ENCODE measurements at regions not wholly inside any gene's neighbourhood (a gene's known extent, or its start where the extent isn't known, plus 50 kb on each side); places are given as distances from the start of the nearest gene placed in this dataset.

DNA sequence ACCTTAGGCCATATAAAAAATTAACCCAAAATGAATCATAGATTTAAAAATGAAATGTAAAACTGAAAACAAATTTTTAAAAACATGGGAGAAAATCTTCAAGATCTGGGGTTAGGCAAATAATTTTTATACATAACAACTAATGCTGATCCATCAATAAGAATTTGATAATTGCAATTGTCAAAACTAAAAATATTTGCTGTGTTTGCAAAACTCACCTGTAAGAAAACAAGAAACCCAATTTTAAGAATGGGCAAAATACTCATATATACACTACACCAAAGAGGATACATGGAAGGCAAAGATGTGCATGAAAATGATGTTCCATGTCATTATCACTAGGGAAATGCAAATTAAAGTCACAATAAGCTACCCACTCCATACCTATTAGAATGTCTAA lies 194.8 kb upstream of the NRP1 start:
- no peak for DNase-seq

DNA sequence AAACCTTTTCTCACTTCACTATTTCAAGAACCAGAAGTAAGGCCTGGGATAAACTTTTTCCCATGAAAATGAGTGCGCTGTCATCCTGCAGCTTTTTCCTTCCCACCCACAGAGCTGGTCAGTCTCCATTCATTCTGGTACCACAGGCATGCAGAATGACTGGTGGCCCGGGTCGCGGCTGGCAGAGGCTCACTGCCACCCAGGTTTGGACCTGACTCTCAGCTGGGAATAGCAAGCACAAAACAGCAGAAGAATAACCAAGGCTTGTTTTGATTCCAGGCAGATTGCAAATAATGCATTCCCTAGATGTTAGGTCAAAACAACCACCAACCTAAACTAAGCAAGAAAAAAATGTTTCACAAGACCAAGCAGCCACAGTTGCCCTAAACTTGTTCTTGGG lies 190.5 kb upstream of the NRP1 start:
- DNase-seq = no peak

DNA sequence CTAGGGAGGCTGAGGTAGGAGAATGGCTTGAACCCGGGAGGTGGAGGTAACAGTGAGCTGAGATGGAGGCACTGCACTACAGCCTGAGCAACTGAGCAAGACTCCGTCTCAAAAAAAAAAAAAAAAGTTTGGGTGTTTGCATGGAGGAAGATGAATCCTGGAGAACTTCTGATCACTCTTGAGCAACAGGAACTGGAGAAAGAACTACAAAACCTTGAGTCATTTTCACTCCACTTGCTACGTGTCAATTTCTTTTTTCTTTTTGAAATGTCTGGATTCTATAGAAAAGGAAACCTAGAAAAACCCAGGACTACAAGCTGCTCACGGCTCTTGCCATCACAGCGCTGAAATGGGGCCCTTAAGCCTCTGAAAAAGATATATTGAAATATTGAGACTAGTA lies 189.6 kb upstream of the NRP1 start:
- no peak for DNase-seq

DNA sequence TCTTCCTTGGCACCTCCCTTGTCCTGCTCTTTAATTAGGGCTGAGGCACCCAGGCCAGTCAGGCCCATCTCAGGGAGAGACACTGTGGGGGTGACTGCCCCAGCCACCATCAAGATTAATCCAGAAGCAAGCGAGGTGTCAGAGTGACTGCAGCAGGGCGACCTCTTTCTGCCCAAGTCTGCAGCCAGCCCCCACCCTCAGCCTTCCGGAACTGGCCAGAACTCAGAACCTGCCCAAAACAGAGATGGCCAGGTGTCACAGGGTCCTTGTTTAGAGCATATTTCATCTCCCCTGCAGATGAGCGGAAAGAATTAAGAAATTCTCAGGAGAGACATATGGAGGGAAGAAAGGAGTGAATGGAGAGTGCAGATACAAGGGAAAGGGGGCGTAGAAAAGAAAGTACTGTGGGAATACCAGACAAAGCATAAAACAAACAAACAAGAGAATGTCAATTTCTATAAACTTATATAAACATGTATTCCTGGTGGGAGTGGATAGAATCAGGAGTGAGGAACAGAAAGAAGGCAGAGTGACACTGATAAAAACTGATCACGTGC lies 188.8 kb upstream of the NRP1 start:
- no peak for DNase-seq

DNA sequence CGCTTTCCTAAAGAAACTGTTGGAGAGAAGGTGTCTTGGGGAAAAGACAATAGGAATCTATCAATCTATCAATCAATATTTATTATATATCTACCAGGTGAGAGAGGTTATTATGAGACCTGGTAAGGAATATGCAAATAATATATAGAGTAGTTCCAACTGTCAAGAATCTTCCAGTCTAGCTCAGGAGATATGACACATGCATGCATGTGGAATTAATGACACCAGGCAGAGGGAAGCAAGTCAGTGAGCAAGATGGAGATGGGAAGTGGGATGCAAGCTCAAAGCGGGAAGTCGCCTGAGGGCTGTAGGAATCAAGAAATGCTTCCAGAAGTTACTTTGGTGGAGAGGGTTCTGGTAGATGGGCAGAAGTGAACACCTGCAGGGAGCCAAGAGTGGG lies 187.4 kb upstream of the NRP1 start:
- no peak for DNase-seq

DNA sequence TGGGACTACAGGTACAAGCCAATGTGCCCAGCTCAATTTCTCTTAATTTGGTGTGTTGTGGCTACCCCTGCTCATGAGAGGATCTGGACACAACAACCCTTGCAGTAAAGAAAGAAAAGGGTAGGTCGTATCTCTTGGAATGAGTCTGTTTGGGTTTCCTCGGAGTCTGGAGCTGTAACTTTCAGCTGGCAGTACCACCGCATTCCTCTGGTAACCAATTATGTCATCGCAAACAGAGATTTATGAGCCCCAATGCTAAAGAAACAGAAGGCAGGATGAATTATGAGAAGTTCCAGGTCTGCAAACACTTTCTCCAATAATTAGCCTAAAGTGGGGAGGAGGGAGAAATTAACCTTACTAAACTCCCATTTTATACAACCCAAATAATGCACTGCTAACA lies 186.6 kb upstream of the NRP1 start:
- no peak for DNase-seq

DNA sequence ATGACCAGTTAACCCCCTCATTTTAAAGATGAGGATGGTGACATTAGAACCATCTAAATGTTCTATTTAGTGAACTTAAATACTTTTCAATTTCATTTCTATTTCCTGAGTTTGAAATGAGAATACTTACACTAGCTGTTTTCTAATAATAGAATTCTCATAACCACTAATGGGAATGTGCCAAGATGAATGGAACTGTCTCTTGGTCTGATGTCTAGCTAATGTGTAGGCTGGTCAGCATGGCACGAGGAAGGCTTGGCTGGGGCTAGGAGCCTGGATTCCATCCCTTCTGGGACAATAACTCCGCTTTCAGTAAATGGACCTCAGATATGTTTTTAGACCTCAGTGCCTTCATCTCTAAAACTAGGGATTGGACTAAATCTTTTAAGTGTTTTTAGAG lies 185.8 kb upstream of the NRP1 start:
- no peak for DNase-seq

DNA sequence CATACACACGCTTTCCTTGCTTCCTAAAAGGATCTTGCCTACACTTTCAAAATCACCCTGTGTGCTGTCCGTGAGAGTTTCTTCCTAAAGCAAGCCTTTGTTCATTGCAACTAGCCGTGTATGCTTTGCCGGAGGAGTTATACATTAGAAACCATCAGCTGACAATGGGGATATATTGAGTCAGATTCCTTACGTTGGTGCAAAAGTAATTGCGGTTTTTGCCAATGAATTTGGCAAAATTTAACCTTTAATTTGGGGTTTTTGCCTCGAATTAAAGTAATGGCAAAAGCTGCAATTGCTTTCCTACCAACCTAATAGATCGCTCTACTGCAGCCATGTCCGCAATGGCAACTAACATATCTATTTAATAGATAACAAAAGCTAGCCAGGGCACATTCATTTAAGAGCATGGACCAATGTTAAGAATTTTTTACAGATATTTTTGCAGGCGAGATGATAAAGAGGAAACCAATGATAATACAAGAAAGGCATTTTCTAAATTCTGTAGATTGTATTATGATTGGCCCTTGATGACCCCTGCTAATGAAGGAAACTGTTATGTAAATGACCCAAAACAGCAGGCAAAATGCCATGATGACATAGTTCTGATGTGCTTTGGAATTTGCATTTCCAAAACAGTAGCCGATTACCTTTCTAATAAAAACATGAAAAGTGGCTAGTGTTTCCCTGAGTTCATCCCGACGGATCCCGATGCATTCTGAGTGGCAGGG lies 184.8 kb upstream of the NRP1 start:
- DNase-seq = no peak

DNA sequence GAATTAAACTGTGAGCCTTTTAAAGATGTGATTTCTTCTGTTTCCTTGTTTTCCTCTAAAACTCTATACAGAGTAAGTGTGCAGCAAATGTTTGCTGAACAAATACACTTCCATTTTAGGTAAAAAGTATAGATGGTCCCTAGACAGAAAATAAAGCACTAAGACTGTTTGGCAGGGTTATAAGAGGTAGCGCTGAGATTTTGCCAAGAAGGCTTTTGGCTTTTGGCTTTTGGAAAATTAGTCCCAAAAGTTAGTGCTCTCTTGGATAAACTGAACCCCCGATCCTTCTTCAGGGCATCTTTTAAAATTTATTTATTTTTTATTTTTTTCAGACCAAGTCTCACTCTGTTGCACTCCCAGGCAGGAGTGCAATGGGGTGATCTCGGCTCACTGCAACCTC lies 175.7 kb upstream of the NRP1 start:
- DNase-seq = no peak

DNA sequence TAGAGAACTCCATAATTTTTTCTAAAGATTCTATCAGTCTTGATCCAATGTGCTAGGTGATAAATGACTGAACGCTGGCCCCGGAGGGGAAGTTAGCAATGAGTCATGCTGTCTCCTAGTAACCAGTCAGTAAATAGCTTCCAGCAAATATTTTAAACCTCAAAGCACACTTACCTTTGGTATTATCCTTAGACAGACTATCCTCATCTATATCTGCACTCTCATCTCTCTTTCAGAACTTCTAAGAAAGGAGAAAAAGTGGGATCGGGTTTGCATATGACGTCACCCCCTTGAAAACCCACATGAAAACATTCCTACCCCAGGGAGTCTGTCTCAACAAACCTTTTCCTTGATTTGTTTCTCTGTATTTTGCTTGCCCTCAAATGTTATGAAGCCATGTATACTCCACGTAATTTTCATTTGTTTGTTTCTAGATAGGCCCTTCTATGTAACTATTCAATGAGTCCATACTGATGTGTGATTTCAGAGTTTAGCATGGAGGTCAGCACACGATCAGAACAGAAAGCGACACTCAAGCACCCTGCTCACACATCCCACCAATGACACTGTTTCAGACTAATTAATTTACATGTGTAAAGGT lies 174.9 kb upstream of the NRP1 start:
- DNase-seq = no peak

DNA sequence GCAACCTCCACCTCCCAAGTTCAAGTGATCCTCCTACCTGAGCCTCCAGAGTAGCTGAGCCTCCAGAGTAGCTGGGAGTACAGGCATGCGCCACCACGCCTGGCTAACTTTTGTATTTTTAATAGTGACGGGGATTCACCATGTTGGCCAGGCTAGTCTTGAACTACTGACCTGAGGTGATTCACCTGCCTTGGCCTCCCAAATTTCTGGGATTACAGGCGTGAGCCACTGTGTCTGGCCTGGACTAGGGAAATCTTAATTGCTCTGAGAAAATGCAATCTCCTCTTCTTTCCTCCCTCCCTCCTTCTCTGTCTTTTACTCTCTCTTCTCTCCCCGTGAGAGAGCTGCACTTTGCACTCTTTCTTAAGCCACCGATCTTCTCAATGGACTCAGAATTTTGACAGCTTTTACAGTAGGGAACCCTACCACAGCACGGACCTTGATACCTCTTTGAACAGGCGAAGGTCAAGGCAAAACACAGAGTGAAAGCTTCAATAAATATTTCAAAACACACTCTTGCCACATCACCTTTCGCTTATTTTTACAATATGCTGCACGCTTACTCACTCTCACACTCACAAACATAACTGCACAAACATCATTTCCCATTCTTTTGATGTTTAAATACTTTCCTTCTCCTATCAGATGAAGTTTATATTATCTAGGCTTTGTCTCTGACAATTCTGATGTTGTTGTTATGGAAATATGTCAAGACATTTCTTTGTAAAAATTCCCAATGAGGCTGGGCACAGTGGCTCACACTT lies 173.4 kb upstream of the NRP1 start:
- DNase-seq = no peak

DNA sequence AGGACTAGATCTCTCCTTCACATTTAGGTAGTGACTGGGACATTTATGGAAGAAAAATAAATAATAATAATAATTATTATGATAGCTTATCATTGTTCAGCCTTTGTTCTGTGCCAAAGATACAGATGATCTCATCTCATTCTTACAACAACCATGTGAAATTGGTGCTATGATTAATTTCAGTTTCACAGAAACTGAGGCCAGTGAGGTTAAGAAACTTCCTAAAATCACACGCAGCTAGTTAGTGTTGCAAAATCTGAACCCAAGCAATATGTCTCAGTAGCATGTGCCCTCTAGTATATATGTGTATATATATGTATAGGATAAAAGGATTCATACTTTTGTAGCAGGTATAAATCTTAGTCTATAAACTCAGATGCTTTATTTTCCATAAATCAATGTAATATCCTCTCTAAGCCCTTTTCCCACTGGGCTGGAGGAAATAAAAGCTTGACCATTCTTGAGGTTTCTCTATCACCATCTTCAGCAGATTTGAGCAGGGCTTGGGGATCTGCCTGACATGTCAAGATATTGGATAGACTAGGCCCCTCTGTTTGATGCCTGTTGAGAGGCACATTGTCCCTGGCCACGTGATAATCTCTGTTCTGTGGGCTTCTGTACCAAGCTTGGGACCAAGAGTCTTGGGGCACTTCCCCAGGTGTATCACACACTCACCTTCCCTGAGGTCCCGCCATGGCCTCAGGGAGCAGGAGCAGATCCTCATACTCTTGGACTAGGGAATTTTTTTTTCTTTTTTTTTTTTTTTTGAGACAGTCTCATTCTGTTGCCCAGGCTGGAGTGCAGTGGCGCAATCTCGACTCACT lies 172.6 kb upstream of the NRP1 start:
- no peak for DNase-seq

DNA sequence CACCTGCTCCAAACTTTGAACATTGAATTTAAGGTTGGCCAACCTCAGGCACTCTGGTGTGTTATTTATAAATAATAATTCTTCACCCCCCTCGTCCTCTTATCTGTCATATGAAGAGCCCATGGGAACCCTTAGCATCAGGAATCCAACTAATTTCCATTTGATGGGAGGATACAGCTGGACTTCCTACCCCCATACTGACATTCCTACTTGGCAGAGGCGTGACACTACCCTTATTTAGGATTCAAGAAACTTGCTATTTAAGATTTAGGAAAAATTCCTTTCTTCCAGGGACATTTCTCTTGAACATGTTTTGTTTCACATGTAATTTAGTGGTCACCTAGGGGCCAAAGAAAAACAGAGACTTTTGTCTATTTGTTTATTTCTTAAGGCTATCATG lies 171.9 kb upstream of the NRP1 start:
- no peak for DNase-seq

DNA sequence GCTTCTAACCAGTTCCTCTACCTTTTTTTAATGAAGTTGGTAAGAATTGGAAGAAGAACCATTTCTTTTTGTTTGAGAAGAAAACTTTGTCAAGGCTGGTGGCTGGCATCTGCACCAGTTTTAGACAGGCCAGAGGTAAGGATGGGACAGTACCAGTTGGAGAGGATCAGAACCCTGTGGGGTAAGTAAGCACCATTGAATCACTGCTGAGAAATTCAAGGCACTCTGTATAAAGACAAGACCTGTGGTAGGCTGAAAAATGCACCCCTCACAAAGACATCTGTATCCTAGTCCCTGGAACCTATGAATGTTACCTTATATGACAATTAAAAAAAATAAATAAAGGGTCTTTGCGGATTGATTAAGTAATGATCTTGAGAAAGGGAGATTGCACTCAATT lies 166.7 kb upstream of the NRP1 start:
- DNase-seq = no peak

DNA sequence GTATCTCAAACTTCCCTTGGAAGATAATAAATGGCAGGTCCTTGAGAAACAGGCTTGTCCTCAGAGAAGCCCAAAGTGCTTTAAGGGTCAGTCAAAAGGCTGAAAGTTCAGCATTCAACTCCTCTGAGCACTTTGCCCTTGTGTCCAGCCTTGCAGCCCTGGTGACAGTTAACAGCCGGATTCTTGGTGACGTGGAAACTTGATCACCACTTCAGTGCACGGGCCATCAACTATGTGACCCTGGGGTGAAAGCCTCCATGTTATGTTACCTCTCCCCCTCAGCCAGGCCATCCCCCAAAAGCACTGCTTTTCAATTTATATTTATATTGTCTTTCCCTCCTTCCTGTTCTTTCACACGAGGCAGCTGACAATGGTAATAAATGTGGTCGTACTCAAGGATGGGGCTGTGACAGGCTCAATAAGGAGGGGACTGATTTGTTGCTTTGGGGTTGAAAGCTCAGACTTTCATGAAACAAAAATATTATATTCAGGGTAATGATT lies 164.0 kb upstream of the NRP1 start:
- DNase-seq = no peak

DNA sequence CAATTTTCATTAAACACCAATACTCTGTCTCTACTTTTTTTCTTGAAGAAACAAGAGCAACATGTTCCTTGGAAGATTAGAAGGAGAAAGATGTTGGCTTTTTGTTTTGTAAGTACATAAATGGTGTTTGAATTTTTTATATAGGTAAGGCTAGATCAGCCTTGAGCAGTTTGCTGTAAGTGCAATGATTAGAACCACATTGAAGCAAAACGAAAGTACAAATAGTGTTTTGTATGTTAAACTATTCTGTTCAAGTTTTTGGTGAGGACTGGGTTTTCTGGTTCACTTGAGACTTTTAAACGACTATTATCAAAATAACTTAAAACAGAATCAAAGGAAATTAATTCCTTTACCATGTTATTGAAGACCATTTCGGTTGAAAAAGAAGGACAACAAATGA lies 162.9 kb upstream of the NRP1 start:
- DNase-seq = no peak

DNA sequence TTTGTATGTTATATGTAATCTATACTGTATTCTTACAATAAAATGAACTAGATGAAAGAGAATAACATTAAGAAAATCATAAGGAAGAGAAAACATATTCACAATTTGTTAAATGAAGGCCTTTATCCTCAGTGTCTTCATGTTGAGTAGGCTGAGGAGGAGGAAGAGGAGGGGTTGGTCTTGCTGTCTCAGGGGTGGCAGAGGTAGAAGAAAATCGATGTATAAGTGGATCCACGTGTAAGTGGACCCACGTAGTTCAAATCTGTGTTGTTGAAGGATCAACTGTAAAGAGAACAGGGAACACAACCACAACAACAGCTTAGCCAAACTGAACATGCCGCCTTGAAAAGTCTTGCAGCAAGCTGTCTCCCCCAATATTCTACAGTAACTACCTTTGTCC lies 161.6 kb upstream of the NRP1 start:
- DNase-seq = no peak

DNA sequence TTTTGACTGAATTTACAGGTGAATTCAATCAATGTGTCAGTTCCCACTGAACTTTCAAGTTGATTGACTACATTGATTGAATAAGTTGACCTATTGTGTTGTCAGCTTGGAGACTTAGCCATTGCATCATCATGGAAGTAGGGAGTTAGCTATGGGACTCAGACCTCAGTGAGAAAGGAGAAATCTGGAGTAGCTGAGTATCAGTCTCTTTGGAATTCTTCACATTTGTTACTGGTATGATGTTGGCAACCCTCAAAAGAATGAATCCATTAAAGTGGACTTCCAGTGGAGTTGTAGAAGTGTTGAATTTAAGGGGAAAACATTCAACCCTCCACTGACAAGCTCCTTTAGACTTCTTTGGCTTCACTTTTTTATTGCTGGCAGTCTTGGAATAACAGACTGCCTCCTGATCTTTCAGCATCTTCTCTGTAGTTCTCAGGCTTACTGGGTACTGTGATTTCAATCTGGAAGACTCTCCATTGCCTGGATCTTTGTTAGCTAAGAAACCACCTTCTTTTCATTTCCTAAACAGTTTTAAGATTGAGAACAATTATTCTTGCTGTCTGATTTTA lies 160.3 kb upstream of the NRP1 start:
- no peak for DNase-seq

DNA sequence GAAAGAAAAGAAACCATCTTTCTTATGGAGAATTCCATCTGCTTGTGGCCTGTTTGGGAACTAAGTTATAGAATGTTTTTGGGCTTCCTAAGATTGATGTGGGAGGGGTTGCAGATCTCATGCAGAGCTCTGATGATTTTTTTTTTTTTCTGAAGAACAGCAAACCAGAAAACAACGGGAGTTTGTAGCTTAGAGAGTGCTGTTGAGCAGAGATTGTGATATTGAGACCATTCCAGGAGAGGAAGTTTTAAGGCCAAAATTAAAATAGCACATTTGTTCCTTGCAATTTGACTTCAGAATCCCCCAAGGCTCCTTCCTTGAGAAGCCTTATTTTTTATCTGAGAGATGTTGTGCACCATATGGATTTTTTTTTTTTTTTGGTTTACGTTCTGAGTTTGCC lies 159.5 kb upstream of the NRP1 start:
- no peak for DNase-seq

DNA sequence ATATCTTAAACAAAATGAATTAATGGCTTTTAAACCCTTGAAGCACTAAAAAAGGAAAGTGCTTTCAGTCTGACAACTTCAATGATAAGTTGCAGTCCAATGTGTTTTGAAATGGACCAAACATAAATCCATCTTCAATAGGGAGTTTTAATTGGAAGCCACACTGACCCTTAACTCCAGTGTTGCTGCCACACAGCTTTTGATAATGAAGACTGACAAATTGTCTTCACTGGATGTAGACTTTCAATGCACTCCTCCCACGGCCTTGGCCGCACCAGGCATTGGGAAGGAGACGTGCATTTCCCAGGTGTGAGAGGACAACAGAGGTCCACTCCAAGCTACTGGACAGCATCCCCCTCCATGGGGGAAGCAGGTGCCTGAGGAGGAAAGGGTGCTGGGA lies 159.0 kb upstream of the NRP1 start:
- no peak for DNase-seq

DNA sequence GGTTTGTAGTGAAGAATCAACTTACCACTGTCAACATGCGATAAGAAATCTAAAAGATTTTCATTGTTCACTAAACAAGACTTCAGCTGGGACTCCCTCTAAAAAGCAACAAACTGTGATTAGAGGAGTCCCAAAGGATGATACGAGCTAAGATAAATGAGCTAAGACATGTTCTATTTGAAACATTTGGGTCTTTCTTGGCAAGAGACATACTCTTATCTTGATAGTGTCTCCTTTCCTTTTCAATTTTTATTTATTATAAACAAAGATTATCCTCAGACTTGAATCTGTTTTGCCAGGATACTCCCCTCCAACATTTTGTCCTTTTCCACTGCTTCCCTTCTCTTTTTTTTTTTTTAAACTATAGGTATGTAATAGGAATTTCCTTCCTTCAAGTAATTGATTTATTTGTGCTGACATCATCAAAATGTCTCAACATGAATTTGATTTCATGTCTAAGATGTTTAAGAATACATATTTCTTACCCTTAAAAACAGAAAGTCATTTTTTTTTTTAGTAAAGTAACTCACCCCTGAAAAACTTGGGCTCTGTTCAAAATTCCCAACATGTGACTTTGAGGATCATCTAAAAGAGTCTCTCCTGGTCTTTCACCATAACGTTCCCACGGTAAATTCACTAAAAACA lies 158.4 kb upstream of the NRP1 start:
- no peak for DNase-seq

All from activated gamma-delta T cell (primary cell).